Tibial artery (tissue), 4 donors: ENCODE measurements at regions not wholly inside any gene's neighbourhood (a gene's known extent, or its start where the extent isn't known, plus 50 kb on each side); places are given as distances from the start of the nearest gene placed in this dataset.

Experiments used
- DNase-seq, 2 donors: peaks; one replicate each; pipeline ENCODE4 v3.0.0-alpha.2; 2019
- H3K27ac ChIP-seq, 2 donors: fragments of 200-600 bp; sonication (generic) in 1 of 2; 1 replicate in 1 of 2; 2 replicates in 1 of 2; pipeline ENCODE4 v1.5.1; 2018 to 2019; ENCODE audit warnings: mild to moderate bottlenecking in 1 of 2
- H3K27me3 ChIP-seq, 2 donors: fragments of 200-600 bp; sonication (generic) in 1 of 2; one replicate each; pipeline versions ENCODE4 v1.5.1 to v1.6.0; 2016 to 2019
- H3K36me3 ChIP-seq, 3 donors: fragments of 200-600 bp; sonication (generic) in 2 of 3; one replicate each; pipeline ENCODE4 v1.5.1; 2016 to 2019; ENCODE audit warnings: mild to moderate bottlenecking in 2 of 3
- H3K4me1 ChIP-seq, 4 donors: fragments of 200-600 bp; sonication (generic) in 2 of 4; 1 replicate in 3 of 4; 2 replicates in 1 of 4; pipeline ENCODE4 v1.5.1; 2016 to 2019
- H3K4me3 ChIP-seq, 2 donors: fragments of 200-600 bp; sonication (generic) in 1 of 2; 1 replicate in 1 of 2; 2 replicates in 1 of 2; pipeline ENCODE4 v1.5.1; 2018 to 2019; ENCODE audit warnings: mild to moderate bottlenecking in 2 of 2
- H3K9me3 ChIP-seq, 3 donors: fragments of 200-600 bp; sonication (generic) in 1 of 3; one replicate each; pipeline ENCODE4 v1.5.1; 2016 to 2019
- CTCF ChIP-seq, 2 experiments: fragments of 200-600 bp in 1 of 2; fragments of 450-650 bp in 1 of 2; IDR thresholded peaks; one replicate each; pipeline ENCODE4 v1.5.1; 2017 to 2019; ENCODE audit warnings: antibody characterized with exemption in 2 of 2, mild to moderate bottlenecking in 1 of 2, moderate library complexity in 1 of 2
- intact Hi-C: fragments of 100-400 bp; cut with DNase I; formaldehyde crosslinking; loops from one replicate; pipeline ENCODE4 v1.15.0; 2023; ENCODE audit warnings: low total_unique reads

GRCh38 chr11:38019072-38019775 lies 1421.2 kb upstream of the RAG2 start:
- Histone ChIP-seq H3K27ac (no peak overlapping the region), H3K4me1 (peaks cover 0 to 12% (median 4%) of the 10 kb centered on the region in 4 donors), H3K36me3 (no peaks in the 10 kb centered on the region), H3K9me3 (no peaks in the 10 kb centered on the region), H3K27me3 (no peaks in the 10 kb centered on the region), H3K4me3 (no peak overlapping the region)
- DNase-seq: no peak
- intact Hi-C loops: no loop called here
- TF ChIP-seq CTCF (IDR thresholded peaks at IDR 0.05): no peak

- no peak for TF ChIP-seq CTCF (IDR thresholded peaks at IDR 0.05)
- no peak for DNase-seq
Observed at GRCh38 chr11:38014405-38014804, 1416.4 kb upstream of the RAG2 start.

DNA sequence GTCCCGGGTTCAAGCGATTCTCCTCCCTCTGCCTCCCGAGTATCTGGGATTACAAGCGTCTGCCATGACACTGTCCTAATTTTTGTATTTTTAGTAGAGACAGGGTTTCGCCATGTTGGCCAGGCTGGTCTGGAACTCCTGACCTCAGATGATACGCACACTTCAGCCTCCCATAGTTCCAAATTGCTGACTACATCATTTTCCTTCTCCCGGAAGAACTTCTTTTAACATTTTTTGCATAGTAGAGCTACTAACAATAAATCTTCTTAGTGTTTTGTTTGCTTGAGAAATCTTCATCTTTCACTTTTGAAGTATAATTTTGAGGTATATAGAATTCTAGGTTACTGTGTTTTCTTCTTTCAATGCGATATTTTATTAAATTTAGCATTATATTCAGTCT lies 1415.1 kb upstream of the RAG2 start:
- Histone ChIP-seq H3K36me3 (no peaks in the 10 kb centered on the region), H3K9me3 (no peaks in the 10 kb centered on the region), H3K27me3 (no peaks in the 10 kb centered on the region), H3K4me3 (no peak overlapping the region), H3K27ac (no peak overlapping the region), H3K4me1 (peaks cover 0 to 24% (median 7%) of the 10 kb centered on the region in 4 donors)
- no peak for TF ChIP-seq CTCF (IDR thresholded peaks at IDR 0.05)
- no peak for DNase-seq
- intact Hi-C loops: no loop called here

More at GRCh38 chr11:38014405-38014804, 1416.4 kb upstream of the RAG2 start:
- peaks cover 0 to 24% (median 7%) of the 10 kb centered on the region in 4 donors for H3K4me1 ChIP-seq
- no peaks in the 10 kb centered on the region for H3K9me3 ChIP-seq
- intact Hi-C loops: no loop called here
- no peak overlapping the region for H3K4me3 ChIP-seq
- no peak overlapping the region for H3K27ac ChIP-seq
- H3K36me3 ChIP-seq: no peaks in the 10 kb centered on the region
- H3K27me3 ChIP-seq: no peaks in the 10 kb centered on the region

- peaks cover 0 to 24% (median 7%) of the 10 kb centered on the region in 4 donors for H3K4me1 ChIP-seq
- no peak for TF ChIP-seq CTCF (IDR thresholded peaks at IDR 0.05)
- H3K36me3 ChIP-seq: no peaks in the 10 kb centered on the region
- intact Hi-C loops: no loop called here
- H3K4me3 ChIP-seq: no peak overlapping the region
- no peaks in the 10 kb centered on the region for H3K27me3 ChIP-seq
- no peak for DNase-seq
- H3K27ac ChIP-seq: no peak overlapping the region
- no peaks in the 10 kb centered on the region for H3K9me3 ChIP-seq
Observed at GRCh38 chr11:38011496-38011895, 1413.5 kb upstream of the RAG2 start.

DNA sequence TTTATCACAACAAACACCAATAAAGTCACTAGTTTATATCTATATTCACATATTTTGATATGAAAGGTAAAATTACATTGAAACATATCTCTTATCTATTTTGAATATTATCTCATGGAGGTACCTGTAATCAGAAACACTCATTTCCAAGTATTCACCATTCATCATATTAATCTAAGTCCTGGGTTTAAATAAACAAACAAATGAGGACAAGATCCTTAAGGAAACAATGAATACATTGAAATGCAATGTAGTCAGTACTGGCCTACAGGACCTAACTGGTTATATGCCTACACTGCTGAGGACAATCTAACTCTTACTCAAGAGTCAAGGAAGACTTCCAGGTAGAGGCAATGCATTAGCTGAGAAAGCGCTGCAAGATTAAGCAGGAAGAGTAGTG lies 1411.9 kb upstream of the RAG2 start:
- Histone ChIP-seq H3K27me3 (no peaks in the 10 kb centered on the region), H3K27ac (no peak overlapping the region), H3K4me1 (peaks cover 0 to 24% (median 7%) of the 10 kb centered on the region in 4 donors), H3K9me3 (no peaks in the 10 kb centered on the region), H3K36me3 (no peaks in the 10 kb centered on the region), H3K4me3 (no peak overlapping the region)
- DNase-seq: no peak
- intact Hi-C loops: no loop called here
- TF ChIP-seq CTCF (IDR thresholded peaks at IDR 0.05): no peak
